ENCODE measurements at regions not wholly inside any gene's neighbourhood (a gene's known extent, or its start where the extent isn't known, plus 50 kb on each side); places are given as distances from the start of the nearest gene placed in this dataset.

- TF ChIP-seq CTCF (IDR thresholded peaks at IDR 0.05), result no peak
- no peak for TF ChIP-seq EP300 (IDR thresholded peaks at IDR 0.05)
- no peak for TF ChIP-seq POLR2AphosphoS5 (IDR thresholded peaks at IDR 0.05)
Observed at GRCh38 chr9:28927691-28928090, 1354.4 kb upstream of the C9orf72 start.

All from esophagus muscularis mucosa (tissue), 4 donors.